HL-60 (cell line): ENCODE measurements at regions not wholly inside any gene's neighbourhood (a gene's known extent, or its start where the extent isn't known, plus 50 kb on each side); places are given as distances from the start of the nearest gene placed in this dataset.

Experiments
- DNase-seq, 2 experiments: peaks; one replicate each; pipeline ENCODE4 v3.0.0-alpha.2; 2010 to 2020; ENCODE audit warnings: low read depth in 1 of 2, low spot score in 1 of 2
- H3K27ac ChIP-seq: fragments of 250-450 bp; sonication (Bioruptor Pico); replicated peaks from 2 replicates; pipeline ENCODE4 v1.5.1; 2020; ENCODE audit warnings: mild to moderate bottlenecking, moderate library complexity
- H3K27me3 ChIP-seq: fragments of 250-450 bp; sonication (Bioruptor Pico); 2 replicates; pipeline ENCODE4 v1.5.1; 2021; ENCODE audit warnings: mild to moderate bottlenecking, moderate library complexity; ENCODE audit not compliant: insufficient read depth, poor library complexity, severe bottlenecking
- H3K4me3 ChIP-seq: replicated peaks from 2 replicates; pipeline ENCODE4 v1.5.1; 2011; ENCODE audit warnings: mild to moderate bottlenecking, control low read depth, low read length; ENCODE audit not compliant: insufficient read depth
- CTCF ChIP-seq: IDR thresholded peaks from one replicate; pipeline ENCODE4 v1.5.1; 2011; ENCODE audit warnings: low read length, control low read depth, inconsistent platforms; ENCODE audit not compliant: insufficient read depth
- GABPA ChIP-seq: IDR thresholded peaks from 2 replicates; pipeline ENCODE4 v1.6.1; 2012; ENCODE audit warnings: low read depth
- POLR2AphosphoS5 ChIP-seq: IDR thresholded peaks from 2 replicates; pipeline ENCODE4 v1.6.1; 2012; ENCODE audit warnings: low read depth
- REST ChIP-seq: IDR thresholded peaks from 2 replicates; pipeline ENCODE4 v1.6.1; 2012; ENCODE audit warnings: low read depth; ENCODE audit not compliant: insufficient replicate concordance
- SPI1 ChIP-seq: IDR thresholded peaks from 2 replicates; pipeline ENCODE4 v1.6.1; 2012; ENCODE audit warnings: low read depth, mild to moderate bottlenecking, borderline replicate concordance

GRCh38 chr9:27770541-27770940, 197.3 kb upstream of the C9orf72 start:
- DNase-seq: no peak
- Histone ChIP-seq H3K27me3 (no peaks in the 10 kb centered on the region), H3K4me3 (no peak overlapping the region), H3K27ac (no peak overlapping the region)
- TF ChIP-seq SPI1: no peak

DNA sequence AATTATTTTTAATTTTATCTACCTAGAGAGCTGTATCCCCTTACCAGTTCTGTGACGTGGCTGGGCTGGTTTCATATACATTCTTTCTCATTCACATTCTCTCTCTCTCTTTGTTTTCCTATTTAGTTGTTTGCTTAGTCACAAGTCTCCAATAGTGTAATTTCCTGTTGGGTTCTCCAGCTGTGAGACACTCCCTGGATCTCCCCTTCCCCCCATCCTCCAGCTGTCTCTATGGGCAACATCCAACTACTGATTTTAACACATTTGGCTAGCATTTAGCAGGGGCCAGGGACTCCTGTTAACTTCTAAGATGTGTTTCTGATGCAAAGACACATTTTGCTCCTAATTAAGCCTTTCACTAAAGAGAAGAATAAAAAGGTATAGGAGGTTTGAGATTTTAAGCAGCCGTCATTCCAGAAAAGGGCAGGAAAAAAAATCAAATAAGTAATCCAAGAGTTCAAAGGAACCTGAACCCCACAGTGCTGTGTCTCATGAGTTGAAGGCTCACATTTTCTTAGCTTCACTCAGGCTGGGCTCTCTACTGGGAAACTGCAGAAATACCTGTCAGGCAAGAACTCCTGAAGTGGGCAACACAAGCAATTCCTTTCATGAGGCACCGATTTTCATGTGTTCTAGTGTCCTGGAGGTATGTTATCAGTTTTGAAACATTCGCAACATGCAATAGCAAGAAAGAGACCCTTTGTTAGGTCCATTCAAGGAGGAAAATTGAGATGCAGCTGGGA, 198.7 kb upstream of the C9orf72 start:
- TF ChIP-seq SPI1 (no peak), CTCF (no peak), REST (no peak), POLR2AphosphoS5 (no peak), GABPA (no peak)
- Histone ChIP-seq H3K27ac (no peak overlapping the region), H3K4me3 (no peak overlapping the region), H3K27me3 (no peaks in the 10 kb centered on the region)
- DNase-seq: no peak

DNA sequence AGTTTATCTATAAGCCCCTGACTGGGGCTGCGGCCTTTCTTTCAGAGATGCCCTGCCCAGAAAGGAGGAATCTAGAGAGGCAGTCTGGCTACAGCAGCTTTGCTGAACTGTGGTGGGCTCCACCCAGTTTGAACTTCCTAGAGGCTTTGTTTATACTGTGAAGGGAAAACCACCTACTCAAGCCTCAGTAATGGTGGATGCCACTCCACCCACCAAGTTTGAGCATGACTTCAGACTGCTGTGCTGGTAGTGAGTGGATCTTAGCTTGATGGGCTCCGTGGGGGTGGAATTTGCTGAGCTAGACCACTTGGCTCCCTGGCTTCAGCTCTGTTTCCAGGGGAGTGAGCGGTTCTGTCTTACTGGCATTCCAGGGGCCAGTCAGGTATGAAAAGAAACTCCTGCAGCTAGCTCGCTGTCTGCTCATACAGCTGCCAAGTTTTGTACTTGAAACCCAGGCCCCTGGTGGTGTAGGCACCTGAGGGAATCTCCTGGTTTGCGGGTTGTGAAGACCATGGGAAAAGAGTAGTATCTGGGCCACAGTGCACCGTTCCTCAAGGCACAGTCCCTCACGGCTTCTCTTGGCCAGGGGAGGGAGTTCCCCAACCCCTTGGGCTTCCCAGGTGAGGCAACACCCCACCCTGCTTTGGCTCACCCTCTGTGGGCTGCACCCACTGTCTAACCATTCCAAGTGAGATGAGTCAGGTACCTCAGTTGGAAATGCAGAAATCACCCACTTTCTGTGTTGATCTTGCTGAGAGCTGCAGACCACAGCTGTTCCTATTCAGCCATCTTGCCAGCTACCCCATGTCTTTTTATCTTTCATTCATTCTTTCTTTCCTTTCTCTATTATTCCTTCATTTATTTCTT, 211.8 kb upstream of the C9orf72 start:
- no peak overlapping the region for H3K4me3 ChIP-seq
- TF ChIP-seq REST: no peak
- no peak for TF ChIP-seq SPI1
- TF ChIP-seq CTCF: no peak
- no peak for TF ChIP-seq POLR2AphosphoS5
- no peak for TF ChIP-seq GABPA
- H3K27me3 ChIP-seq: no peaks in the 10 kb centered on the region
- no peak overlapping the region for H3K27ac ChIP-seq
- DNase-seq: no peak

DNA sequence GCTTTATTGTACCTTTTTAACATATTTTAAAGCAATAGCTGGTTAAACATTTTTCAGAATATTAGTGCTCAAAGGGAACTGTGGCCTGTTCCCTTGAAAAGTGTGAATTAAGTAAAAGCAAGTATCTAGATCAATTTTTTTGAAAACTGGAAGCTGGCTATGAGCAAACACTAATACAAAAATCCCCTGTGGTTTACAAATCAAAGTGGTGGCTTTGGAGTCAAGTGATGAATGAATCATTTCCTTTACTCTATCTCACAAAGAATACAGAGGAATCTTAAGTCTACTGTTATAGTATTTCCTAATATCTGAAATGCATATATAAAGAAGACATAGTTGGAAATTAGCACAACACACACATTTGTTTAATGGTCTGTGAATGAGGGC, 212.4 kb upstream of the C9orf72 start:
- H3K4me3 ChIP-seq: no peak overlapping the region
- no peak for DNase-seq
- TF ChIP-seq POLR2AphosphoS5: no peak
- no peak overlapping the region for H3K27ac ChIP-seq
- H3K27me3 ChIP-seq: no peaks in the 10 kb centered on the region
